Mucosa of descending colon (tissue), 3 donors: ENCODE measurements at regions not wholly inside any gene's neighbourhood (a gene's known extent, or its start where the extent isn't known, plus 50 kb on each side); places are given as distances from the start of the nearest gene placed in this dataset.

Experiments used
- ATAC-seq: fragments of 200-7000 bp; cut with Tn5 transposase; one replicate; pipeline ENCODE4 v1.9.1; 2020; ENCODE audit warnings: mild to moderate bottlenecking, moderate library complexity
- DNase-seq, 3 donors: peaks; one replicate each; pipeline ENCODE4 v3.0.0-alpha.2; 2020
- H3K36me3 ChIP-seq: fragments of 200-600 bp; one replicate; pipeline ENCODE4 v1.8.0; 2021; ENCODE audit warnings: low read depth, mild to moderate bottlenecking
- H3K4me1 ChIP-seq: fragments of 200-600 bp; one replicate; pipeline ENCODE4 v1.8.0; 2021; ENCODE audit warnings: low read depth, mild to moderate bottlenecking
- H3K4me3 ChIP-seq: fragments of 200-600 bp; one replicate; pipeline ENCODE4 v1.8.0; 2021; ENCODE audit warnings: mild to moderate bottlenecking
- H3K9me3 ChIP-seq: fragments of 200-600 bp; one replicate; pipeline ENCODE4 v1.8.0; 2021; ENCODE audit warnings: mild to moderate bottlenecking
- intact Hi-C, 2 donors: fragments of 100-400 bp; cut with DNase I in 1 of 2; cut with micrococcal nuclease in 1 of 2; formaldehyde crosslinking; loops; one replicate each; pipeline versions ENCODE4 v1.11.0 to v1.11.1; 2022; cut with DNase I, micrococcal nuclease
- TF ChIP-seq, protein P1 (sequence below): fragments of 200-600 bp; IDR thresholded peaks from one replicate; pipeline ENCODE4 v1.8.0; 2022; ENCODE audit warnings: antibody characterized with exemption, mild to moderate bottlenecking
- donor health status: DM: no; HTN: no; CAD: no; lungs with moderate emphysema.
- donor health status: DM: no; HTN: no; CAD: no.
- donor health status: DM: no; HTN: yes; CAD: no.

GRCh38 chr17:69719474-69720048 is 305.1 kb downstream of the MAP2K6 start:
- ATAC-seq (no peak), DNase-seq (no peak)
- no peak overlapping the region for H3K4me3 ChIP-seq
- TF ChIP-seq, protein P1, sequence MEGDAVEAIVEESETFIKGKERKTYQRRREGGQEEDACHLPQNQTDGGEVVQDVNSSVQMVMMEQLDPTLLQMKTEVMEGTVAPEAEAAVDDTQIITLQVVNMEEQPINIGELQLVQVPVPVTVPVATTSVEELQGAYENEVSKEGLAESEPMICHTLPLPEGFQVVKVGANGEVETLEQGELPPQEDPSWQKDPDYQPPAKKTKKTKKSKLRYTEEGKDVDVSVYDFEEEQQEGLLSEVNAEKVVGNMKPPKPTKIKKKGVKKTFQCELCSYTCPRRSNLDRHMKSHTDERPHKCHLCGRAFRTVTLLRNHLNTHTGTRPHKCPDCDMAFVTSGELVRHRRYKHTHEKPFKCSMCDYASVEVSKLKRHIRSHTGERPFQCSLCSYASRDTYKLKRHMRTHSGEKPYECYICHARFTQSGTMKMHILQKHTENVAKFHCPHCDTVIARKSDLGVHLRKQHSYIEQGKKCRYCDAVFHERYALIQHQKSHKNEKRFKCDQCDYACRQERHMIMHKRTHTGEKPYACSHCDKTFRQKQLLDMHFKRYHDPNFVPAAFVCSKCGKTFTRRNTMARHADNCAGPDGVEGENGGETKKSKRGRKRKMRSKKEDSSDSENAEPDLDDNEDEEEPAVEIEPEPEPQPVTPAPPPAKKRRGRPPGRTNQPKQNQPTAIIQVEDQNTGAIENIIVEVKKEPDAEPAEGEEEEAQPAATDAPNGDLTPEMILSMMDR, result no peak
- H3K4me1 ChIP-seq, result no peaks in the 10 kb centered on the region
- no peaks in the 10 kb centered on the region for H3K9me3 ChIP-seq
- no peaks in the 10 kb centered on the region for H3K36me3 ChIP-seq
- intact Hi-C loops, result no loop called here

GRCh38 chr17:69722518-69722917 is 308.0 kb downstream of the MAP2K6 start:
- DNase-seq (no peak), ATAC-seq (no peak)
- TF ChIP-seq, protein P1, result no peak
- Histone ChIP-seq H3K4me3 (no peak overlapping the region), H3K4me1 (no peaks in the 10 kb centered on the region), H3K36me3 (no peaks in the 10 kb centered on the region), H3K9me3 (no peaks in the 10 kb centered on the region)
- intact Hi-C loops, result no loop called here

DNA sequence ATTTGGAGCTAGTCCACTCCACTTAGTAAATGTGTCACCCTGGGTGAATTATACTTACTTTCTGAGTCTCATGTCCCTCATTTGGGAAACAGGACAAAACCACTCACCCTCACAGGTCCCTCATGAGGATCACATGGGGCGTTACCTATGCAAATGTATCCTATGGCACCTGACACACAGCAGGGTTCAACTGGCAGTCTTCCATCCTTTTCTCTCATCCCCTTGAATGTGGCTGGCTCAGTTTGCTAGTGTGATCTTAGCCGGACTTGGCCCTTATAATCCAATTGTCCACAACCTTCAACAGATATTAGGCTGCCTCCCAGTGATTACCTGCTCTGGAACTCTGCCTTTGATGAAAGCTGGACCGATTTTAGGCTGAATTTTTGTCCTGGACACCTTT is 308.8 kb downstream of the MAP2K6 start:
- intact Hi-C loops, result no loop called here
- Histone ChIP-seq H3K4me1 (no peaks in the 10 kb centered on the region), H3K9me3 (no peaks in the 10 kb centered on the region), H3K36me3 (no peaks in the 10 kb centered on the region), H3K4me3 (no peak overlapping the region)
- DNase-seq, result no peak
- ATAC-seq, result no peak
- TF ChIP-seq, protein P1, result no peak

GRCh38 chr17:69723741-69724140 is 309.2 kb downstream of the MAP2K6 start:
- Histone ChIP-seq H3K9me3 (no peaks in the 10 kb centered on the region), H3K4me1 (no peaks in the 10 kb centered on the region), H3K36me3 (no peaks in the 10 kb centered on the region), H3K4me3 (no peak overlapping the region)
- ATAC-seq, result no peak
- TF ChIP-seq, protein P1, result no peak
- peak in 1 of 3 donors; percentile 2 for DNase-seq
- intact Hi-C loops, result no loop called here

- H3K4me3 ChIP-seq, result no peak overlapping the region
- ATAC-seq, result no peak
Observed at GRCh38 chr17:69724238-69724637, 309.7 kb downstream of the MAP2K6 start.

More at GRCh38 chr17:69724238-69724637, 309.7 kb downstream of the MAP2K6 start:
- no peaks in the 10 kb centered on the region for H3K36me3 ChIP-seq
- TF ChIP-seq, protein P1, result no peak
- no peaks in the 10 kb centered on the region for H3K4me1 ChIP-seq
- DNase-seq, result no peak
- intact Hi-C loops, result no loop called here
- no peaks in the 10 kb centered on the region for H3K9me3 ChIP-seq
